Mesothelial cell of epicardium (in vitro differentiated cells): ENCODE measurements at regions not wholly inside any gene's neighbourhood (a gene's known extent, or its start where the extent isn't known, plus 50 kb on each side); places are given as distances from the start of the nearest gene placed in this dataset.

ENCODE experiments used
- DNase-seq, 2 experiments: peaks; one replicate each; pipeline ENCODE4 v3.0.0; 2021; ENCODE audit warnings: low spot score in 2 of 2; ENCODE audit not compliant: unreplicated experiment in 2 of 2
- H3K27ac Mint-ChIP-seq: 2 replicates; pipeline ENCODE4 v1.8.0; 2021; ENCODE audit warnings: mixed read lengths
- H3K27me3 Mint-ChIP-seq: 2 replicates; pipeline ENCODE4 v1.8.0; 2021; ENCODE audit warnings: low read depth, mixed read lengths
- H3K36me3 Mint-ChIP-seq: 2 replicates; pipeline ENCODE4 v1.8.0; 2021; ENCODE audit warnings: mixed read lengths
- H3K4me1 Mint-ChIP-seq: 2 replicates; pipeline ENCODE4 v1.8.0; 2021; ENCODE audit warnings: mixed read lengths
- H3K4me3 Mint-ChIP-seq: 2 replicates; pipeline ENCODE4 v1.8.0; 2021; ENCODE audit warnings: mild to moderate bottlenecking, moderate library complexity, mixed read lengths
- H3K9me3 Mint-ChIP-seq: 2 replicates; pipeline ENCODE4 v1.8.0; 2021; ENCODE audit warnings: mixed read lengths
- CTCF ChIP-seq: fragments of 200-600 bp; sonication (generic); IDR thresholded peaks from one replicate; pipeline ENCODE4 v1.5.0; 2021; ENCODE audit warnings: antibody characterized with exemption; ENCODE audit not compliant: unreplicated experiment

- Mint-ChIP-seq H3K36me3 (no peaks in the 10 kb centered on the region), H3K27ac (no peak overlapping the region), H3K9me3 (no peaks in the 10 kb centered on the region), H3K4me1 (no peaks in the 10 kb centered on the region), H3K4me3 (no peak overlapping the region), H3K27me3 (no peaks in the 10 kb centered on the region)
- no peak for DNase-seq
- TF ChIP-seq CTCF: no peak
Observed at GRCh38 chr4:178311997-178312396, 869.8 kb upstream of the AGA start.

- DNase-seq: no peak
- Mint-ChIP-seq H3K36me3 (no peaks in the 10 kb centered on the region), H3K4me3 (no peak overlapping the region), H3K27me3 (no peaks in the 10 kb centered on the region), H3K27ac (no peak overlapping the region), H3K9me3 (peaks cover 1% of the 10 kb centered on the region), H3K4me1 (no peaks in the 10 kb centered on the region)
- TF ChIP-seq CTCF: no peak
Observed at GRCh38 chr4:178314287-178314686, 872.0 kb upstream of the AGA start.

GRCh38 chr4:178316211-178316610 lies 874.0 kb upstream of the AGA start:
- no peaks in the 10 kb centered on the region for H3K27me3 Mint-ChIP-seq
- no peak overlapping the region for H3K4me3 Mint-ChIP-seq
- peaks cover 15% of the 10 kb centered on the region for H3K9me3 Mint-ChIP-seq
- peaks cover 5% of the 10 kb centered on the region for H3K36me3 Mint-ChIP-seq
- H3K27ac Mint-ChIP-seq: no peak overlapping the region
- no peaks in the 10 kb centered on the region for H3K4me1 Mint-ChIP-seq
- DNase-seq: no peak
- no peak for TF ChIP-seq CTCF

- no peaks in the 10 kb centered on the region for H3K4me1 Mint-ChIP-seq
- H3K27me3 Mint-ChIP-seq: no peaks in the 10 kb centered on the region
- H3K4me3 Mint-ChIP-seq: no peak overlapping the region
- H3K9me3 Mint-ChIP-seq: peaks cover 23% of the 10 kb centered on the region
- H3K27ac Mint-ChIP-seq: no peak overlapping the region
- no peak for DNase-seq
- H3K36me3 Mint-ChIP-seq: peaks cover 5% of the 10 kb centered on the region
- TF ChIP-seq CTCF: no peak
Observed at GRCh38 chr4:178320003-178320402, 877.8 kb upstream of the AGA start.

- no peak for TF ChIP-seq CTCF
- H3K36me3 Mint-ChIP-seq: peaks cover 5% of the 10 kb centered on the region
- H3K27me3 Mint-ChIP-seq: no peaks in the 10 kb centered on the region
- no peaks in the 10 kb centered on the region for H3K4me1 Mint-ChIP-seq
- no peak overlapping the region for H3K27ac Mint-ChIP-seq
- peaks cover 25% of the 10 kb centered on the region for H3K9me3 Mint-ChIP-seq
- no peak for DNase-seq
- H3K4me3 Mint-ChIP-seq: no peak overlapping the region
Observed at GRCh38 chr4:178322524-178323183, 880.4 kb upstream of the AGA start.
